ENCODE measurements at regions not wholly inside any gene's neighbourhood (a gene's known extent, or its start where the extent isn't known, plus 50 kb on each side); places are given as distances from the start of the nearest gene placed in this dataset.

- no peaks in the 10 kb centered on the region for H3K36me3 ChIP-seq (ENCODE audit: control insufficient read depth, insufficient read depth, low read length)
- H3K4me1 ChIP-seq (ENCODE audit: control insufficient read depth, insufficient read depth, low read length) = no peaks in the 10 kb centered on the region
- H3K27ac ChIP-seq (ENCODE audit: low read length) = no peak overlapping the region
- H3K4me3 ChIP-seq (ENCODE audit: low read length) = no peak overlapping the region
- no peaks in the 10 kb centered on the region for H3K9me3 ChIP-seq (replicated peaks; ENCODE audit: control insufficient read depth, low read depth, low read length)
- DNase-seq = no peak
- no peaks in the 10 kb centered on the region for H3K27me3 ChIP-seq (ENCODE audit: control insufficient read depth, insufficient read depth, low read length)
- 33% methylated on average over 8 of the region's 9 CpGs for WGBS (ENCODE audit: insufficient coverage)
These were observed 86.4 kb downstream of the ADRB2 start for GRCh38 chr5:148912714-148913398.

DNA sequence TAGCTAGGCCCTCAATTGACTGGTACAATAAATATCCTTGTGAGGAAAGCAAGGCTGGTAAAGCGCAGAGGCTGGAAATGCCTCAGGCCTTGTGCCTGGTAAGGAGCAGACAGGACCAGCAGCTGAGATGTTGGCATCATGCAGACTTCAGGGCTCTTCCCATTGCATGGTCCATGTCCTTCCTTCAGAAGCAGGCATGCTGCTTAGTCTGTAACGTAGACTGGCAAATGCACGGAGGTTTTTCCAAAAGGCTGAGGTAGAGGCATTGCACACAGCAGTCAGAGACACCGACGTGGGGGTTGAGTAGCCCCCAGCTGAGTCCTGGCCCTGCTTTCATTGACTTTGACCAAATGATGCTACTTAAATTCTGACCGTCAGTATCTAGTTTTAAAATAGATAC is 87.1 kb downstream of the ADRB2 start:
- no peak for DNase-seq
- no peak overlapping the region for H3K27ac ChIP-seq (ENCODE audit: low read length)
- no peaks in the 10 kb centered on the region for H3K9me3 ChIP-seq (replicated peaks; ENCODE audit: control insufficient read depth, low read depth, low read length)
- no peaks in the 10 kb centered on the region for H3K27me3 ChIP-seq (ENCODE audit: control insufficient read depth, insufficient read depth, low read length)
- H3K4me3 ChIP-seq (ENCODE audit: low read length) = no peak overlapping the region
- 100% methylated on average over 1 of the region's 6 CpGs for WGBS (ENCODE audit: insufficient coverage)
- H3K36me3 ChIP-seq (ENCODE audit: control insufficient read depth, insufficient read depth, low read length) = no peaks in the 10 kb centered on the region
- H3K4me1 ChIP-seq (ENCODE audit: control insufficient read depth, insufficient read depth, low read length) = no peaks in the 10 kb centered on the region

DNA sequence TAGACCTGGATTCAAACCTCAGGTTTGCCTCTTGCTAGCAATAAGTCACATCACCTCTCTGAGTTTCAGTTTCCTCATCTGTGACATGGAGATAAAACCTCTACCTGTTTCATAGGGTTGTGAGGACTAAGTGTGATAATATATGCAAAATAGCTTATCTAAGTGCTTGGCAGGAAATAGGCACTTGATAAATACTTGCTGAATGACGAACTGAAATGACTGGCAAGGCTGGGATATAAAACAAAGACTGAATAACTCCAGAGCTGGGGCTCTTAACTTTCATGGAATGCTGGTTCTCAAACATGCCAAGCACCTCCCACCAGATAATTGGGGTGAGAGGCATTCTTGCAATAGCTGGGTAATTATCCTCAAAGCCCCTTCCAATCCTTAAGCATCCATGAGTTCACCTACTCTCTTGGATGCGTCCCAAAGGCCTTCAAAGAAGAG is 87.6 kb downstream of the ADRB2 start:
- H3K27ac ChIP-seq (ENCODE audit: low read length) = no peak overlapping the region
- H3K36me3 ChIP-seq (ENCODE audit: control insufficient read depth, insufficient read depth, low read length) = no peaks in the 10 kb centered on the region
- WGBS (ENCODE audit: insufficient coverage) = 38% methylated on average over 1 of the region's 2 CpGs
- no peaks in the 10 kb centered on the region for H3K9me3 ChIP-seq (replicated peaks; ENCODE audit: control insufficient read depth, low read depth, low read length)
- H3K4me1 ChIP-seq (ENCODE audit: control insufficient read depth, insufficient read depth, low read length) = no peaks in the 10 kb centered on the region
- no peak for DNase-seq
- no peaks in the 10 kb centered on the region for H3K27me3 ChIP-seq (ENCODE audit: control insufficient read depth, insufficient read depth, low read length)
- no peak overlapping the region for H3K4me3 ChIP-seq (ENCODE audit: low read length)

DNA sequence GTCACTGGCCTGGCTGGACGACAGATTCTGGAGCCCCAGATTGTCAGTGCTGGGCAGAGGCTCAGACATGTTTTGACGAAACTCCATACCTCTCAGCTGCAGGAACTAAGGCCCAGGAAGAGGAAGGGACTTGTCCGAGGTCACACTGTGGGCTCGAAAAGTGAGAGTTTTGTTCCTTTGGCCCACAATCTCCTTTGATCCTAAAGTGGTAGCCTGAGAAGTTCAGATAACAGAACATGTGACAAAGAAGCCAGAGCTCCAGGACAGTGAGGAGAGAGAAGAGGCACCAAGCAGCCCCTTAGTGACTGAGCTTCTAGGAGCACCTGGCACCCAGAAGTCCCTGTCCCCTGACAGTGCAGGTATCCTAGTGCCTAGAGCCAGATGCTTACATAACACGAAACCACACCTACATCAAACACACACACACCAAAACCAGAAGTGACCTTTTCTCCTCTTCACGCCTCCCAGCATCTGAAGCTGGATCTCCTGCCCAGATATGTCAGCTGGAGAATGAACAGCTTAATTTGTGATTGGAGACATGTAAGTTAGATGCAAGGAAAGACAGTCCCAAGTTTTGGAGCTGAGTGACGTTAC is 88.9 kb downstream of the ADRB2 start:
- no peak overlapping the region for H3K4me3 ChIP-seq (ENCODE audit: low read length)
- DNase-seq = no peak
- 56% methylated on average over 4 of the region's 7 CpGs for WGBS (ENCODE audit: insufficient coverage)
- no peak overlapping the region for H3K27ac ChIP-seq (ENCODE audit: low read length)
- peaks cover under 1% of the 10 kb centered on the region for H3K27me3 ChIP-seq (ENCODE audit: control insufficient read depth, insufficient read depth, low read length)
- no peaks in the 10 kb centered on the region for H3K4me1 ChIP-seq (ENCODE audit: control insufficient read depth, insufficient read depth, low read length)
- H3K9me3 ChIP-seq (replicated peaks; ENCODE audit: control insufficient read depth, low read depth, low read length) = no peaks in the 10 kb centered on the region
- no peaks in the 10 kb centered on the region for H3K36me3 ChIP-seq (ENCODE audit: control insufficient read depth, insufficient read depth, low read length)

DNA sequence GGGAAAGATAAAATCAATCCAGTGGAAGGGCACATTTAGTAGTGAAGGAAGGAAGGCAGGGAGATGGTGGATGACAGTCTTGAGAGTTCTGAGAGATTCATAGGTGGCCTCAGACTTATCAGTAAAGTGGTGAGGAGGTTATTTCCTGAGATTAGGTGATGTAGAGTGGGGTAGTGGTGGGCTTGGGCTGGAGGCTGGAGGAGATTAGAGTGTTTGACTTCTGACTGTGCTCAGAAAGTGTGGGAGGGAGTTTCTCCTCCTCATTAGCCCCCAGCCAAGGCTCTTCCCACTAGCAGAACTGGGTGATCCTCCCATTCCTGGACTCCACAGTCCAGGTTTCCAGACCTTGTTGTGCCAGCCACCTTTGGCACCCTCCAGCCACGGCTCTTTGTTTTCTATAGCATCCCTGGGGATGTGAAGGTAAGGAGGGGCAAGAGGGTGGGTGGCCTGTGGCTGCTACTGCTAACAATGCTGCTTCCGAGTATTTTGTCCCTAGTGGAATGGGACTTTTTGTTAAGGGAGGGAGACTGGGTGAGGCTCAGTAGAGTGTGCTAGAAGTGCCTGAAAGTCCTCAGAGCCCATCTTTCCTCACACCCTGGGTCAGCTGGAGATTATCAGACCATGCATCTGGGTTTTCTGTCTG is 94.4 kb downstream of the ADRB2 start:
- no peak for DNase-seq
- peaks cover 2% of the 10 kb centered on the region for H3K27me3 ChIP-seq (ENCODE audit: control insufficient read depth, insufficient read depth, low read length)
- H3K4me3 ChIP-seq (ENCODE audit: low read length) = no peak overlapping the region
- WGBS (ENCODE audit: insufficient coverage) = no CpG with 5 or more reads among the region's 2 CpGs
- no peaks in the 10 kb centered on the region for H3K4me1 ChIP-seq (ENCODE audit: control insufficient read depth, insufficient read depth, low read length)
- no peak overlapping the region for H3K27ac ChIP-seq (ENCODE audit: low read length)
- H3K36me3 ChIP-seq (ENCODE audit: control insufficient read depth, insufficient read depth, low read length) = no peaks in the 10 kb centered on the region
- H3K9me3 ChIP-seq (replicated peaks; ENCODE audit: control insufficient read depth, low read depth, low read length) = no peaks in the 10 kb centered on the region

DNA sequence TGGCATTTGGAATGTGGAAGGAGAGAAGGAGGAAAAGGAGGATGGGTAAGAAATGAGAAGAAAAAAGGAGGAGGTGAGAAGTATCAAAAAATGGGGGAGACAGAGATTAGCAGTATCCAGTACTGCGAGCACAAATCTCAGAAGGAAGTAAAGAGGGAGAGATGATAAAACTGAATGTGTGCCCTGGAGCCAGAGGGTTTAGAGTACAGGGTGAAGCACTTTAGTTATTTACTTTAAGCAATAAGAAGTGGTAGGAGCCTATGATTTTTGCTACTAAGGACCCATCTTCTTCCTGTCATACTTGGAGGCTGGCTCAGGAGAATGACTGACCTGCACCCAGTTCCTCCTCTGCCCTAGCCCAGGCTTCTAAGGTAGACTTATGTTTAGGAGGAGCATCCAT is 94.9 kb downstream of the ADRB2 start:
- no peaks in the 10 kb centered on the region for H3K9me3 ChIP-seq (replicated peaks; ENCODE audit: control insufficient read depth, low read depth, low read length)
- H3K36me3 ChIP-seq (ENCODE audit: control insufficient read depth, insufficient read depth, low read length) = no peaks in the 10 kb centered on the region
- peaks cover 2% of the 10 kb centered on the region for H3K27me3 ChIP-seq (ENCODE audit: control insufficient read depth, insufficient read depth, low read length)
- WGBS (ENCODE audit: insufficient coverage) = 60% methylated on average over 1 of the region's 1 CpG
- H3K27ac ChIP-seq (ENCODE audit: low read length) = no peak overlapping the region
- no peak overlapping the region for H3K4me3 ChIP-seq (ENCODE audit: low read length)
- no peak for DNase-seq
- no peaks in the 10 kb centered on the region for H3K4me1 ChIP-seq (ENCODE audit: control insufficient read depth, insufficient read depth, low read length)

- Histone ChIP-seq H3K4me3 (ENCODE audit: low read length) (no peak overlapping the region), H3K27ac (ENCODE audit: low read length) (no peak overlapping the region), H3K4me1 (ENCODE audit: control insufficient read depth, insufficient read depth, low read length) (no peaks in the 10 kb centered on the region), H3K27me3 (ENCODE audit: control insufficient read depth, insufficient read depth, low read length) (peaks cover 2% of the 10 kb centered on the region), H3K36me3 (ENCODE audit: control insufficient read depth, insufficient read depth, low read length) (no peaks in the 10 kb centered on the region), H3K9me3 (replicated peaks; ENCODE audit: control insufficient read depth, low read depth, low read length) (no peaks in the 10 kb centered on the region)
- 0% methylated on average over 1 of the region's 1 CpG for WGBS (ENCODE audit: insufficient coverage)
- no peak for DNase-seq
These were observed 96.2 kb downstream of the ADRB2 start for GRCh38 chr5:148922606-148923005.

DNA sequence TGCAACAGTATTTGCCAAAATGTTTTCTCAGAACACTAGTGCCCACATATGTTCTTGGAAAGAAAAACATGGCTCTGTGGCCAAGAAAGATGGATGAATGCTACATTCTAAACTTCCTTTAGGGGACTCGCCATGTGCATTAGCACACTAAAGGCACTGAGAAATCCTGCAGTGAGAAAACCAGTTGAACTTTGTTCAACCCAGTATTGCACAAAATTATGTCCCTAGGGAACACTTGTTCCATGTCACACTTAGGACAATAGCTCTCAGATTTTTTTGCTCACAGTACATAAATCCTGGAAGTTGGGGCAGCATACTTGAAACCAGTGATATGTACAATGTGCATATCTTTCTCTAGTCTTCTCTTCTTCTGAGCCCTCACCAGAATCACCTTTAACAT is 96.6 kb downstream of the ADRB2 start:
- Histone ChIP-seq H3K36me3 (ENCODE audit: control insufficient read depth, insufficient read depth, low read length) (no peaks in the 10 kb centered on the region), H3K4me1 (ENCODE audit: control insufficient read depth, insufficient read depth, low read length) (no peaks in the 10 kb centered on the region), H3K27me3 (ENCODE audit: control insufficient read depth, insufficient read depth, low read length) (peaks cover 2% of the 10 kb centered on the region), H3K4me3 (ENCODE audit: low read length) (no peak overlapping the region), H3K9me3 (replicated peaks; ENCODE audit: control insufficient read depth, low read depth, low read length) (no peaks in the 10 kb centered on the region), H3K27ac (ENCODE audit: low read length) (no peak overlapping the region)
- DNase-seq = no peak
- no CpG with 5 or more reads among the region's 1 CpG for WGBS (ENCODE audit: insufficient coverage)

GRCh38 chr5:148924817-148925216 is 98.4 kb downstream of the ADRB2 start:
- H3K27me3 ChIP-seq (ENCODE audit: control insufficient read depth, insufficient read depth, low read length) = peaks cover 2% of the 10 kb centered on the region
- no peaks in the 10 kb centered on the region for H3K4me1 ChIP-seq (ENCODE audit: control insufficient read depth, insufficient read depth, low read length)
- no peak overlapping the region for H3K4me3 ChIP-seq (ENCODE audit: low read length)
- DNase-seq = no peak
- WGBS (ENCODE audit: insufficient coverage) = 70% methylated on average over 3 of the region's 5 CpGs
- H3K9me3 ChIP-seq (replicated peaks; ENCODE audit: control insufficient read depth, low read depth, low read length) = no peaks in the 10 kb centered on the region
- no peaks in the 10 kb centered on the region for H3K36me3 ChIP-seq (ENCODE audit: control insufficient read depth, insufficient read depth, low read length)
- no peak overlapping the region for H3K27ac ChIP-seq (ENCODE audit: low read length)

DNA sequence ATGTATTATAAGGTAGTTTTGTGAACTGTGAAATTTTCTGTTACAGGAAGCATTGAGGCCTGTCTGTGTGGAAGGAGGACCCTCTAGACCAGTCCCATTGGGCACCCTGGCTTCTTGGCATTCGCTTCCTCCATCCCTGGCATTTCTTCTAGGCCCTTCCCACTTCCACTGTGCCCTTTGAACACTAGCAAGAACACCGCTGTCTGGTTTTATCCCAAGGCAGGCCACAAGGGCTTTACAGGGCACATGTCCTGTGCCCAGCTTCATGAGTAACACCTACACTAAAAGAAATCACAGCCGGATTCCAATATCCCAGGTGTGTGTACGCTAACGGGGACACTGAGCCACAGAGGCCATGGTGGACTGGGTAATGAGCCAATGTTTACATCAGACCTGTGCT is 99.8 kb downstream of the ADRB2 start:
- Histone ChIP-seq H3K27ac (ENCODE audit: low read length) (no peak overlapping the region), H3K36me3 (ENCODE audit: control insufficient read depth, insufficient read depth, low read length) (no peaks in the 10 kb centered on the region), H3K9me3 (replicated peaks; ENCODE audit: control insufficient read depth, low read depth, low read length) (no peaks in the 10 kb centered on the region), H3K4me3 (ENCODE audit: low read length) (no peak overlapping the region), H3K27me3 (ENCODE audit: control insufficient read depth, insufficient read depth, low read length) (peaks cover 3% of the 10 kb centered on the region), H3K4me1 (ENCODE audit: control insufficient read depth, insufficient read depth, low read length) (no peaks in the 10 kb centered on the region)
- no peak for DNase-seq
- WGBS (ENCODE audit: insufficient coverage) = 75% methylated on average over 5 of the region's 5 CpGs
